ENCODE measurements at regions not wholly inside any gene's neighbourhood (a gene's known extent, or its start where the extent isn't known, plus 50 kb on each side); places are given as distances from the start of the nearest gene placed in this dataset.

- Histone ChIP-seq H3K4me1 (ENCODE audit: control insufficient read depth in 2 of 2, insufficient read depth in 2 of 2, low read length in 2 of 2) (no peaks in the 10 kb centered on the region), H3K9me3 (ENCODE audit: control insufficient read depth in 2 of 2, low read length in 2 of 2) (no peaks in the 10 kb centered on the region)
Measured at GRCh38 chr5:171589461-171589860, 170.0 kb downstream of the FGF18 start.

DNA sequence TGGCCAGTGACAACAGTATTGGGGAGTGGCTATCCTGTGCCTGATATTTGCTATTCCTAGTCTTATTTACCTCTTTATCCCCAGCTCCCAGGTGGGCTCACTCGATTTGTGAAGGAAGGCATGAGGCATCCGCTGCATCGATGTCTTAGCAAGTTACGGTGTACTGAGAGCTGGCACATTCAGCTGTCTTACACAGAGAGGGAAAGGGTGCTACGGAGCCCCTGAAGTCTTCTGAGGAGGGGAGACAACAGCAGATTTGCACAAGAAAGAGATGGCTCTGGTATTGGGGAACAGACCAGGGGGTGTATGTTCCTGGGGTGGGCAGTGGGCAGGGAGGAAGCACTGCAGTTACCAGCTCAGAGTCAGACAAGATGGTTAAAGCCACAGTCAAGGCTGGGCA is 172.6 kb downstream of the FGF18 start:
- Histone ChIP-seq H3K9me3 (ENCODE audit: control insufficient read depth in 2 of 2, low read length in 2 of 2) (no peaks in the 10 kb centered on the region), H3K27ac (ENCODE audit: low read depth in 2 of 2, low read length in 2 of 2) (no peak overlapping the region)

More at GRCh38 chr5:171589461-171589860, 170.0 kb downstream of the FGF18 start:
- Histone ChIP-seq H3K9ac (ENCODE audit: low read depth in 1 of 2, low read length in 2 of 2) (no peak overlapping the region), H3K27ac (ENCODE audit: low read depth in 2 of 2, low read length in 2 of 2) (no peak overlapping the region), H3K4me3 (ENCODE audit: low read length in 2 of 2) (no peak overlapping the region), H3K27me3 (ENCODE audit: control insufficient read depth in 2 of 2, insufficient read depth in 2 of 2, low read length in 2 of 2) (no peaks in the 10 kb centered on the region), H3K36me3 (ENCODE audit: control insufficient read depth in 2 of 2, insufficient read depth in 2 of 2, low read length in 2 of 2) (no peaks in the 10 kb centered on the region)

DNA sequence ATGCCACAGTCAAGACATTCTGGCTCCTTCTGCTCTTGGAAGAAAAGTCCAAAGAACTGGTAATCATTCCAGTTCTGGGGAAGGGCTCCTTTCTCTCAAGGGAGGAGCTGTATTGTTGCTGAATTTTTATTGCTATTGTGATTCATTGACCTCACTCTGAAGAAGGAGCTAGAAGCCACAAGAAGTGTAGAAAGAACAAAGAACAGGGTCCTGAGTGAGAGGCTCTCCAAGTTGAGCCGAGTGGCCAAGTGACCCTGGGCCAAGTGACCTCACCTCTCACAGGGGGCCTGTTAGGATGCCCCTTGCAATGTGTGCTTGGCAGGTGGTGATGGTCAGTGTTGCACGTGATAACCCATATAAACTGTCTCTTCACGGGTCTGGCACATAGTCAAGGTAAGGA is 173.3 kb downstream of the FGF18 start:
- no peaks in the 10 kb centered on the region for H3K36me3 ChIP-seq (ENCODE audit: control insufficient read depth in 2 of 2, insufficient read depth in 2 of 2, low read length in 2 of 2)
- H3K9me3 ChIP-seq (ENCODE audit: control insufficient read depth in 2 of 2, low read length in 2 of 2) = no peaks in the 10 kb centered on the region
- no peaks in the 10 kb centered on the region for H3K4me1 ChIP-seq (ENCODE audit: control insufficient read depth in 2 of 2, insufficient read depth in 2 of 2, low read length in 2 of 2)
- H3K27ac ChIP-seq (ENCODE audit: low read depth in 2 of 2, low read length in 2 of 2) = no peak overlapping the region
- no peaks in the 10 kb centered on the region for H3K27me3 ChIP-seq (ENCODE audit: control insufficient read depth in 2 of 2, insufficient read depth in 2 of 2, low read length in 2 of 2)
- no peak overlapping the region for H3K9ac ChIP-seq (ENCODE audit: low read depth in 1 of 2, low read length in 2 of 2)
- H3K4me3 ChIP-seq (ENCODE audit: low read length in 2 of 2) = no peak overlapping the region

More for the DNA sequence above, 172.6 kb downstream of the FGF18 start:
- H3K4me3 ChIP-seq (ENCODE audit: low read length in 2 of 2) = no peak overlapping the region
- H3K36me3 ChIP-seq (ENCODE audit: control insufficient read depth in 2 of 2, insufficient read depth in 2 of 2, low read length in 2 of 2) = no peaks in the 10 kb centered on the region
- H3K9ac ChIP-seq (ENCODE audit: low read depth in 1 of 2, low read length in 2 of 2) = no peak overlapping the region
- no peaks in the 10 kb centered on the region for H3K27me3 ChIP-seq (ENCODE audit: control insufficient read depth in 2 of 2, insufficient read depth in 2 of 2, low read length in 2 of 2)
- H3K4me1 ChIP-seq (ENCODE audit: control insufficient read depth in 2 of 2, insufficient read depth in 2 of 2, low read length in 2 of 2) = no peaks in the 10 kb centered on the region

GRCh38 chr5:171593401-171593800 is 174.0 kb downstream of the FGF18 start:
- no peaks in the 10 kb centered on the region for H3K36me3 ChIP-seq (ENCODE audit: control insufficient read depth in 2 of 2, insufficient read depth in 2 of 2, low read length in 2 of 2)
- H3K9ac ChIP-seq (ENCODE audit: low read depth in 1 of 2, low read length in 2 of 2) = no peak overlapping the region

GRCh38 chr5:171593976-171594375 is 174.5 kb downstream of the FGF18 start:
- Histone ChIP-seq H3K36me3 (ENCODE audit: control insufficient read depth in 2 of 2, insufficient read depth in 2 of 2, low read length in 2 of 2) (no peaks in the 10 kb centered on the region), H3K9ac (ENCODE audit: low read depth in 1 of 2, low read length in 2 of 2) (no peak overlapping the region), H3K9me3 (ENCODE audit: control insufficient read depth in 2 of 2, low read length in 2 of 2) (no peaks in the 10 kb centered on the region), H3K27ac (ENCODE audit: low read depth in 2 of 2, low read length in 2 of 2) (no peak overlapping the region), H3K4me1 (ENCODE audit: control insufficient read depth in 2 of 2, insufficient read depth in 2 of 2, low read length in 2 of 2) (no peaks in the 10 kb centered on the region), H3K27me3 (ENCODE audit: control insufficient read depth in 2 of 2, insufficient read depth in 2 of 2, low read length in 2 of 2) (no peaks in the 10 kb centered on the region), H3K4me3 (ENCODE audit: low read length in 2 of 2) (no peak overlapping the region)

More at GRCh38 chr5:171593401-171593800, 174.0 kb downstream of the FGF18 start:
- Histone ChIP-seq H3K4me1 (ENCODE audit: control insufficient read depth in 2 of 2, insufficient read depth in 2 of 2, low read length in 2 of 2) (no peaks in the 10 kb centered on the region), H3K27me3 (ENCODE audit: control insufficient read depth in 2 of 2, insufficient read depth in 2 of 2, low read length in 2 of 2) (no peaks in the 10 kb centered on the region), H3K9me3 (ENCODE audit: control insufficient read depth in 2 of 2, low read length in 2 of 2) (no peaks in the 10 kb centered on the region), H3K27ac (ENCODE audit: low read depth in 2 of 2, low read length in 2 of 2) (no peak overlapping the region), H3K4me3 (ENCODE audit: low read length in 2 of 2) (no peak overlapping the region)

DNA sequence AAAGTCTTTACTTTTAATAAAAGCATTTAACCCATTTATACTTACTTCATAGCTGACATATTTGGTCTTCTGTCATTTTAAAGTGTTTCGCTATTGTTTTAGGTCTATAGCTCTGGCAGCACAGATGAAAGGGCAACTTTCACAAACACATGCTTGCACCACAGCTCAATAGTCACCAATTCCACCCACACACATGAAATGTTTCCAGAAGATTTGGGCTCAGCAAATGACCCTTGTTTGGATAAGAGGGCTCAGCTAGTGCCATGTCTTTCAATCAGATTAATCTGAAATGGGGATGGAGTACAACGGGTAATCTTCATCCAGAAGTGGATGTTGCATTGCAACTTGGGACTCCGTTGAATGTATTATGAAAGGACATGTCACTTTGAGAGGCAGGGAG is 176.0 kb downstream of the FGF18 start:
- H3K27ac ChIP-seq (ENCODE audit: low read depth in 2 of 2, low read length in 2 of 2) = no peak overlapping the region
- H3K36me3 ChIP-seq (ENCODE audit: control insufficient read depth in 2 of 2, insufficient read depth in 2 of 2, low read length in 2 of 2) = no peaks in the 10 kb centered on the region
- no peaks in the 10 kb centered on the region for H3K4me1 ChIP-seq (ENCODE audit: control insufficient read depth in 2 of 2, insufficient read depth in 2 of 2, low read length in 2 of 2)
- no peak overlapping the region for H3K4me3 ChIP-seq (ENCODE audit: low read length in 2 of 2)
- H3K9me3 ChIP-seq (ENCODE audit: control insufficient read depth in 2 of 2, low read length in 2 of 2) = no peaks in the 10 kb centered on the region
- H3K27me3 ChIP-seq (ENCODE audit: control insufficient read depth in 2 of 2, insufficient read depth in 2 of 2, low read length in 2 of 2) = no peaks in the 10 kb centered on the region
- no peak overlapping the region for H3K9ac ChIP-seq (ENCODE audit: low read depth in 1 of 2, low read length in 2 of 2)

DNA sequence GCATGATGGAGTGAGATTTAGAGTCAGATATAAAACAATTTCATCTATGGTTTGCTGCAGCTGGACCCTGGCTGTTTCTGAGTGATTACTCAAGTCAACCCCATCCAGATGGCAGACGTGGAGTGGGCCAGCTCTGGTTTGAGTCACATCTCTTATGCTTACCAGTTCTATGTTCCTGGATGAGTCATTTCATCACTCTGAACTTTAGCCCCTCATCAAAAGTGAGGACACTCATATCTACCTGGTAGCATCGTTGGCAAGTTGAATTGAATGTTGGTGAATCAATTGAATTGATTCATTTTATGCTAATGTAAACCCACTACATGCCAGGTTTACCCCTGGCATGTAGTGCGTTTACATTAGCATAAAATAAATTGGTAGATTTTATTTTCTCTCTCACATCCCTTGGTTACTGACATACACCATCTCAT is 176.4 kb downstream of the FGF18 start:
- H3K4me1 ChIP-seq (ENCODE audit: control insufficient read depth in 2 of 2, insufficient read depth in 2 of 2, low read length in 2 of 2) = no peaks in the 10 kb centered on the region
- no peak overlapping the region for H3K27ac ChIP-seq (ENCODE audit: low read depth in 2 of 2, low read length in 2 of 2)
- no peak overlapping the region for H3K4me3 ChIP-seq (ENCODE audit: low read length in 2 of 2)
- H3K9ac ChIP-seq (ENCODE audit: low read depth in 1 of 2, low read length in 2 of 2) = no peak overlapping the region
- no peaks in the 10 kb centered on the region for H3K9me3 ChIP-seq (ENCODE audit: control insufficient read depth in 2 of 2, low read length in 2 of 2)
- no peaks in the 10 kb centered on the region for H3K36me3 ChIP-seq (ENCODE audit: control insufficient read depth in 2 of 2, insufficient read depth in 2 of 2, low read length in 2 of 2)
- H3K27me3 ChIP-seq (ENCODE audit: control insufficient read depth in 2 of 2, insufficient read depth in 2 of 2, low read length in 2 of 2) = no peaks in the 10 kb centered on the region

DNA sequence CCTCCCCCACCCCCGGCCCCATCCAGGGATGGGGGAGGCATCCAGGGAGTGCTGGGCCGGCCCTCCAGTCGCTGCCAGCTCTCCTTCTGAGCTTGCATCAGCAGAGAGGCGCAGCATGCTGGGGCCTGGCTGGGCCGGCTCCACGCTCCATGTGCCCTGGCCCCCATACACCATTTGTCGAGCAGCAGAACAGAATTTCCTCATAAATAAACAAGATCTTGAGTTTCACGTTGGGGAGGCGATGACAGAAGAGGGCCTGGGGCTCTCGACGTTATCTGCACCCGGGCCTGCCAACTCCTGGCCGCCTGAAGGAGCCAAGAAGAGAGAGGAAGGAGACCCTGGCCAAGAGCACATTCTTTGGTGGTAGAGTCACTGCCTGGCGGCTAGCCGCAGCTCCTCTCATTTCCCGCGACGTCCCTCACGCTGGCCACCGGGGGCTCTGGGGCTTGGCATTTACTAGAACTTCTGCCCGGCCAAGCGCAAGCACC is 177.0 kb downstream of the FGF18 start:
- Histone ChIP-seq H3K27me3 (ENCODE audit: control insufficient read depth in 2 of 2, insufficient read depth in 2 of 2, low read length in 2 of 2) (no peaks in the 10 kb centered on the region), H3K4me3 (ENCODE audit: low read length in 2 of 2) (no peak overlapping the region), H3K27ac (ENCODE audit: low read depth in 2 of 2, low read length in 2 of 2) (no peak overlapping the region), H3K9ac (ENCODE audit: low read depth in 1 of 2, low read length in 2 of 2) (no peak overlapping the region), H3K4me1 (ENCODE audit: control insufficient read depth in 2 of 2, insufficient read depth in 2 of 2, low read length in 2 of 2) (no peaks in the 10 kb centered on the region), H3K36me3 (ENCODE audit: control insufficient read depth in 2 of 2, insufficient read depth in 2 of 2, low read length in 2 of 2) (no peaks in the 10 kb centered on the region), H3K9me3 (ENCODE audit: control insufficient read depth in 2 of 2, low read length in 2 of 2) (no peaks in the 10 kb centered on the region)

DNA sequence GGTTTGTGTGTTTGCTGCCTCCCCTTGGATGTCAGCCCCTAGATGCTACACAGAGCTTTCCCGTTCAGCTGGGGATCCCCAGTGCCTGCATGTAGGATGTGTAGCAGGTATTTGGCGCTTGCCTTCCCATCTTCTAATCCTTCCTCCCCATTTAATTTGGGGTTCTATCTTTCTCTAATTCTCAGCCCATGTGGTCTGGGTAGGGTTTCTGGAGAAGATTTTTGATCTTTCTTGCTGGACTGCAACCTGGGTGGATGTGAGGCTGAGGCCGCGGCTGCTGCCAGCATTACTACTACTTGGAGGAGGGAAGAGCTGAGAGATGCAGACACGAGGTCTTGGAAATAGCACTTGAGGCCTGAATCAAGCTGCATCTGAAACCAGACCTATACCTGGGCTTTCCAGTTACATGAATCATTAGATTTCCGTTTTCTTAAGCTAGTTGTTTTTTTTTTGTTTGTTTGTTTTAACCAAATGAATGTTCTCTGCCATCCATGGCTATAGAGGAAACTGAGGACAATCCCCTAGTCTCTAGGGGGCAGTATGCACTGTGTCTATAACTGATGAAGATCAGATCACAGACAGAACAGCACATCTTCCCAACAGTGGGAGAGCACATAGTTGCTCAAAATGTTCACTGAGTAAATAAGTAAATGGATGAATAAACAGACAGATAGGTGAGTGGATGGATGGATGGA is 178.6 kb downstream of the FGF18 start:
- H3K4me1 ChIP-seq (ENCODE audit: control insufficient read depth in 2 of 2, insufficient read depth in 2 of 2, low read length in 2 of 2) = no peaks in the 10 kb centered on the region
- no peak overlapping the region for H3K27ac ChIP-seq (ENCODE audit: low read depth in 2 of 2, low read length in 2 of 2)
- no peaks in the 10 kb centered on the region for H3K9me3 ChIP-seq (ENCODE audit: control insufficient read depth in 2 of 2, low read length in 2 of 2)
- H3K4me3 ChIP-seq (ENCODE audit: low read length in 2 of 2) = no peak overlapping the region
- no peak overlapping the region for H3K9ac ChIP-seq (ENCODE audit: low read depth in 1 of 2, low read length in 2 of 2)
- no peaks in the 10 kb centered on the region for H3K36me3 ChIP-seq (ENCODE audit: control insufficient read depth in 2 of 2, insufficient read depth in 2 of 2, low read length in 2 of 2)
- H3K27me3 ChIP-seq (ENCODE audit: control insufficient read depth in 2 of 2, insufficient read depth in 2 of 2, low read length in 2 of 2) = no peaks in the 10 kb centered on the region

- Histone ChIP-seq H3K4me3 (ENCODE audit: low read length in 2 of 2) (no peak overlapping the region), H3K4me1 (ENCODE audit: control insufficient read depth in 2 of 2, insufficient read depth in 2 of 2, low read length in 2 of 2) (no peaks in the 10 kb centered on the region), H3K9me3 (ENCODE audit: control insufficient read depth in 2 of 2, low read length in 2 of 2) (no peaks in the 10 kb centered on the region), H3K9ac (ENCODE audit: low read depth in 1 of 2, low read length in 2 of 2) (no peak overlapping the region), H3K27me3 (ENCODE audit: control insufficient read depth in 2 of 2, insufficient read depth in 2 of 2, low read length in 2 of 2) (no peaks in the 10 kb centered on the region), H3K36me3 (ENCODE audit: control insufficient read depth in 2 of 2, insufficient read depth in 2 of 2, low read length in 2 of 2) (no peaks in the 10 kb centered on the region), H3K27ac (ENCODE audit: low read depth in 2 of 2, low read length in 2 of 2) (no peak overlapping the region)
Measured at GRCh38 chr5:171598641-171599152, 179.2 kb downstream of the FGF18 start.
